ENCODE measurements at regions not wholly inside any gene's neighbourhood (a gene's known extent, or its start where the extent isn't known, plus 50 kb on each side); places are given as distances from the start of the nearest gene placed in this dataset.

DNA sequence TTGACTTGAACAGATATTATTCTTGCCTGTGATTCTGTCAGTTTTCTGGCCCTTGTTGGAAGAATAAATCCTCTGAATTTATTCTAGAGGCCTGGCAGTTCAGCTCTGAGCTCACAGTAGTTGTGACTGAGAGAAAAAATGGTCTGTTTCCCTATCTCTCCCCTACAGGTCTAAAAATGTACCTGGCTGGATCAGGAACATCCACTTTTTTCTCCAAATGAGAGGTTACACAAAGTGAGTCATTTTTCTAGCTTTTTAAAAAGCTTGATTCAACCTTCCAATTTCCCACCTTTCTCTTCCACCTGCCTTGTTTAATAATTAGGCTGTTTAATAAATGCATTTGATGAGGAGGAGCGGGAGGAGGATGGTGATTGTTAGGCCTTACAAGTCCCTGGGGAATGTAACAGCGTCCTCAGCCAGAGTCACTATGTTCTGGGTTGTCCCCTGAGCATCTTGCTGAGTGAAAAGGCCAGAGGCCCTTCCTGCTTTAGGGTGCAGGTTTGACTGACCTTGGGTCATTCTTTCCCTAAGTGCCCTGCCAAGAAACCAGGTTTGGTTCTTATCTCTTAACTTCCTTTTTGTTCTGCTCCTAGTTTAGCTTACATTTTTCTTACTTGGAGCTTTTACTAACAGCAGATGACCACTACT, 91.7 kb upstream of the FUT8 start:
- no peak for DNase-seq (ENCODE audit: low spot score)
- H3K36me3 ChIP-seq, result no peaks in the 10 kb centered on the region
- TF ChIP-seq, protein P1, sequence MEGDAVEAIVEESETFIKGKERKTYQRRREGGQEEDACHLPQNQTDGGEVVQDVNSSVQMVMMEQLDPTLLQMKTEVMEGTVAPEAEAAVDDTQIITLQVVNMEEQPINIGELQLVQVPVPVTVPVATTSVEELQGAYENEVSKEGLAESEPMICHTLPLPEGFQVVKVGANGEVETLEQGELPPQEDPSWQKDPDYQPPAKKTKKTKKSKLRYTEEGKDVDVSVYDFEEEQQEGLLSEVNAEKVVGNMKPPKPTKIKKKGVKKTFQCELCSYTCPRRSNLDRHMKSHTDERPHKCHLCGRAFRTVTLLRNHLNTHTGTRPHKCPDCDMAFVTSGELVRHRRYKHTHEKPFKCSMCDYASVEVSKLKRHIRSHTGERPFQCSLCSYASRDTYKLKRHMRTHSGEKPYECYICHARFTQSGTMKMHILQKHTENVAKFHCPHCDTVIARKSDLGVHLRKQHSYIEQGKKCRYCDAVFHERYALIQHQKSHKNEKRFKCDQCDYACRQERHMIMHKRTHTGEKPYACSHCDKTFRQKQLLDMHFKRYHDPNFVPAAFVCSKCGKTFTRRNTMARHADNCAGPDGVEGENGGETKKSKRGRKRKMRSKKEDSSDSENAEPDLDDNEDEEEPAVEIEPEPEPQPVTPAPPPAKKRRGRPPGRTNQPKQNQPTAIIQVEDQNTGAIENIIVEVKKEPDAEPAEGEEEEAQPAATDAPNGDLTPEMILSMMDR (IDR thresholded peaks at IDR 0.05), result no peak
- no peaks in the 10 kb centered on the region for H3K9me3 ChIP-seq
- H3K4me1 ChIP-seq, result no peaks in the 10 kb centered on the region
- no peak overlapping the region for H3K27ac ChIP-seq
- H3K27me3 ChIP-seq, result no peaks in the 10 kb centered on the region
- no peak overlapping the region for H3K4me3 ChIP-seq

DNA sequence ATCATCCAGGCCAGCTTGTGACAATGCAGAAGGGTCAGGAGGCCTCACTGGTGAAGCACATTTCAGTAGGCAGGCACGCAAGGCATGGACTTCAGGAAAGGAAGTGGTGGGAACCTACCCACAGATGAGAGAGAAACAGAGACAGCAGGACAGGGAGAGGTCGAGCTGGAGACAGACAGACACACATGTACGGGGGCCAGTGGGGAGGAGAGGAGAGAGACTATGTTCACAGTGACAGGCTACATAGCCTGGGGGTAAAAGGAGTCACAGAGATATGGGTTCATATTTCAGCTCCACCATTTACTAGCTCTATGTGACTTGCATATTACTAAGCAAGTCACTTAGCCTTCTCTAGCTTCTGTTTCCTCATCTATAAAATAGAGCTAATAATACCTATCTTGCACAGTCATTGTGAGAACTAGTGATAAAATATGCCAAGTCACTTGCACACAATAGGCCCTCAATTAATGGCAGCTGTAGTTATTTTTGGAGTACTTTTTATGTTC, 91.1 kb upstream of the FUT8 start:
- TF ChIP-seq, protein P1 (IDR thresholded peaks at IDR 0.05), result no peak
- no peaks in the 10 kb centered on the region for H3K9me3 ChIP-seq
- DNase-seq (ENCODE audit: low spot score), result no peak

DNA sequence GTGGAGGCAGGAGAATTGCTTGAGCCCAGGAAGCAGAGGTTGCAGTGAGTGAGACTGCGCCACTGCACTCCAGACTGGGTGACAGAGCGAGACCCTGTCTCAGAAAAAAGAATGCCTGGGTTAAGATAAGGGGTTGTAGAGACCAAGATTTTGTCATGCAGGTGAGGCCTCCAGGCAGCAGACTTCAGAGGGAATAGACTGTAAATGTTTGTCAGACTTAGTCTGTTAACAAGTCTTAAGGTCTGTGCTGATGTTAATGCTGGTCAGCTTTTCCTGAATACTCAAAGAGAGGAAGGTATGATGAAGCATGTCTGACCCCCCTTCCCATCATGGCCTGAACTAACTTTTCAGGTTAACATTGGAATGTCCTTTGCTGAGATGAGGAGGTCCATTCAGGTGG, 83.0 kb upstream of the FUT8 start:
- H3K27ac ChIP-seq, result no peak overlapping the region
- DNase-seq (ENCODE audit: low spot score), result no peak
- H3K9me3 ChIP-seq, result no peaks in the 10 kb centered on the region
- H3K4me1 ChIP-seq, result peaks cover 0 to 4% of the 10 kb centered on the region in 2 donors
- H3K4me3 ChIP-seq, result no peak overlapping the region
- TF ChIP-seq, protein P1 (IDR thresholded peaks at IDR 0.05), result no peak
- H3K36me3 ChIP-seq, result no peaks in the 10 kb centered on the region
- no peaks in the 10 kb centered on the region for H3K27me3 ChIP-seq

More for the DNA sequence above, 91.1 kb upstream of the FUT8 start:
- Histone ChIP-seq H3K27ac (no peak overlapping the region), H3K27me3 (no peaks in the 10 kb centered on the region), H3K4me3 (no peak overlapping the region), H3K36me3 (no peaks in the 10 kb centered on the region), H3K4me1 (no peaks in the 10 kb centered on the region)

DNA sequence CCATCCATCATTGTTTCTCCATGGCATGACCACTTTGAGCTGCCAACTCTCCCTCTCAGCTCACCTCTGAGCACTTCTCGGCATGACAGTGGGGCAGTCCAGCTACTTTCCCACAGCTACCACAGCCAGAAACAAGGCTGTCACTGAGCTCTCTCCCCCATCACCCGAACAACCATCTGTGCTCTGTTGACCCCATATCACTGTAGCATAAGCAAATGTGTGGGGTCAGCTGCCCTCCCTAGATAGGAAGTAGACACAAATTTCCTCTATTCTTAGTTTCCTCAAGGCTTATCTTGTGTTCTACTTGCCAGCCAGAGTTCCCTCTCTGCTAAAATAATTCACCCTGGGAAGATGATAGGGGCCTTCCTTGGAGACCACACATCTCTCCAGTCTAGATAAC, 82.6 kb upstream of the FUT8 start:
- H3K4me3 ChIP-seq, result no peak overlapping the region
- H3K27ac ChIP-seq, result no peak overlapping the region
- TF ChIP-seq, protein P1 (IDR thresholded peaks at IDR 0.05), result no peak
- no peak for DNase-seq (ENCODE audit: low spot score)
- H3K9me3 ChIP-seq, result no peaks in the 10 kb centered on the region
- H3K4me1 ChIP-seq, result peaks cover 0 to 8% of the 10 kb centered on the region in 2 donors
- no peaks in the 10 kb centered on the region for H3K27me3 ChIP-seq
- no peaks in the 10 kb centered on the region for H3K36me3 ChIP-seq

DNA sequence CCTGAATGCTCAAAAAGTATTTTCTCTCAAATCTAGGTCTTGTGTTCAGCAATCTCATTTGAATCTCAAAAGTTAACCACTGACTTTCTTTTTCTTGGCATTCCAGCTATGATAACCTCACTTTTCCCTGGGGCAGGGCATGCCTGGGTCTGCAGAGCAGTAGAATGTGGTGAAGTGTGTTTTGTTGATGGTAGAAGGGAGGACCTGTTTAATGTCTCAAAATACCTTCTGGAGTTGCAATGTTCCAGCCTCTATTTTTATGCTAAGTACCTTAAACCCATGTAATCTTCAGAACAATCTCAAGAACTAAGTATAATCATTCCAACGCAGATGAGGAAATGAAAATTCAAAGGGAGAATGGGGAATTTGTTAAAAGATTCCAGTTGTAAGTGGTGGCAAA, 82.1 kb upstream of the FUT8 start:
- H3K9me3 ChIP-seq, result no peaks in the 10 kb centered on the region
- no peaks in the 10 kb centered on the region for H3K27me3 ChIP-seq
- H3K27ac ChIP-seq, result no peak overlapping the region
- H3K36me3 ChIP-seq, result no peaks in the 10 kb centered on the region
- peaks cover 0 to 10% of the 10 kb centered on the region in 2 donors for H3K4me1 ChIP-seq
- DNase-seq (ENCODE audit: low spot score), result no peak
- H3K4me3 ChIP-seq, result no peak overlapping the region
- TF ChIP-seq, protein P1 (IDR thresholded peaks at IDR 0.05), result no peak

DNA sequence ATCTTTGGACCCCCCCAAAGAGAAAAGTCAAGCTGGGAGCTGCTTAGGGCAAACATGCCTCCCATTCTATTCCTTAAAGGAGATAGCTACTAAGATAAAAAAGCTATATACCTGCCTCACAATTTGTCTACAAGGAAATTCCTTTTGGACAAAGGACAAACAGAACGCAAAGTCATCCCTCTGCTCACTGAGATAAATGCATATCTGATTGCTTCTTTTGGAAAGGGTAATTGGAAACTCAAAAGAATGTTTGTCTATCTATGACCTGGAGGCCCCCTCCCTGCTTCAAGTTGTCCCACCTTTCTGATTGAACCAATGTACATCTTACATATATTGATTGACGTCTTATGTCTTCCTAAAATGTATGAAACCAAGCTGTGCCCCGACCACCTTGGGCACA, 80.9 kb upstream of the FUT8 start:
- Histone ChIP-seq H3K4me3 (no peak overlapping the region), H3K4me1 (peaks cover 0 to 10% of the 10 kb centered on the region in 2 donors), H3K27ac (no peak overlapping the region), H3K27me3 (no peaks in the 10 kb centered on the region), H3K9me3 (no peaks in the 10 kb centered on the region), H3K36me3 (no peaks in the 10 kb centered on the region)
- no peak for DNase-seq (ENCODE audit: low spot score)
- TF ChIP-seq, protein P1 (IDR thresholded peaks at IDR 0.05), result no peak
